SU-DHL-6 (cell line): ENCODE measurements at regions not wholly inside any gene's neighbourhood (a gene's known extent, or its start where the extent isn't known, plus 50 kb on each side); places are given as distances from the start of the nearest gene placed in this dataset.
"Not testable (repeated sequence)": the region's sequence is repeated elsewhere in the genome, so short reads cannot be mapped to it uniquely, and the experiment has no call there.

Source experiments
- H2AFZ ChIP-seq: fragments of 200-600 bp; sonication (generic); 2 replicates; pipeline ENCODE4 v1.6.1; 2014; ENCODE audit warnings: low read depth, mild to moderate bottlenecking, moderate library complexity, mixed read lengths, antibody characterized with exemption, low read length; ENCODE audit not compliant: severe bottlenecking
- H3F3A ChIP-seq: fragments of 200-600 bp; shearing (Covaris generic); 2 replicates; pipeline ENCODE4 v1.6.0; 2016; ENCODE audit warnings: antibody characterized with exemption, mild to moderate bottlenecking; ENCODE audit not compliant: insufficient read depth
- H3K27ac ChIP-seq: fragments of 200-600 bp; sonication (generic); 2 replicates; pipeline ENCODE4 v1.5.1; 2016; ENCODE audit warnings: low read depth, mild to moderate bottlenecking, low read length, moderate library complexity, mixed read lengths
- H3K27me3 ChIP-seq: fragments of 200-600 bp; sonication (generic), shearing (Covaris generic); 2 replicates; pipeline ENCODE4 v1.6.0; 2014; ENCODE audit warnings: mild to moderate bottlenecking, low read length
- H3K36me3 ChIP-seq: fragments of 200-600 bp; sonication (generic); 2 replicates; pipeline ENCODE4 v1.6.1; 2014; ENCODE audit warnings: mild to moderate bottlenecking, low read length, mixed read lengths
- H3K4me2 ChIP-seq: fragments of 300-600, 200-600 bp; shearing (Covaris generic), sonication (generic); 2 replicates; pipeline ENCODE4 v1.6.0; 2014; ENCODE audit warnings: low read length, low read depth, mild to moderate bottlenecking; ENCODE audit not compliant: poor library complexity, severe bottlenecking
- H3K4me3 ChIP-seq: fragments of 200-600 bp; sonication (generic); 2 replicates; pipeline ENCODE4 v1.5.1; 2014; ENCODE audit warnings: antibody characterized with exemption, low read length, mild to moderate bottlenecking, mixed read lengths; ENCODE audit not compliant: insufficient read depth, poor library complexity, severe bottlenecking
- H3K79me2 ChIP-seq: fragments of 200-600 bp; sonication (generic); 2 replicates; pipeline ENCODE4 v1.6.1; 2014; ENCODE audit warnings: mild to moderate bottlenecking, low read length, moderate library complexity; ENCODE audit not compliant: insufficient read depth
- H3K9ac ChIP-seq: fragments of 200-600 bp; sonication (generic); 2 replicates; pipeline ENCODE4 v1.7.0; 2014; ENCODE audit warnings: mild to moderate bottlenecking, low read length
- H3K9me2 ChIP-seq: fragments of 200-600 bp; sonication (generic); replicated peaks from 2 replicates; pipeline ENCODE4 v1.6.1; 2014; ENCODE audit warnings: low read length; ENCODE audit not compliant: insufficient read depth
- H3K9me3 ChIP-seq: fragments of 200-600 bp; sonication (generic); 2 replicates; pipeline ENCODE4 v1.6.1; 2014; ENCODE audit warnings: low read length, mixed read lengths; ENCODE audit not compliant: insufficient read depth
- H4K20me1 ChIP-seq: fragments of 200-600 bp; sonication (generic); 2 replicates; pipeline ENCODE4 v1.6.1; 2014; ENCODE audit warnings: low read depth, mild to moderate bottlenecking, antibody characterized with exemption, low read length, moderate library complexity, mixed read lengths
- CTCF ChIP-seq: fragments of 200-600 bp; sonication (generic); IDR thresholded peaks from one replicate; pipeline ENCODE4 v1.5.1; 2017; ENCODE audit warnings: antibody characterized with exemption, mild to moderate bottlenecking, low read length, moderate library complexity; ENCODE audit not compliant: insufficient read depth, poor library complexity, severe bottlenecking
- EZH2phosphoT487 ChIP-seq: fragments of 200-600 bp; sonication (generic), shearing (Covaris generic); conservative IDR thresholded peaks from 2 replicates; pipeline ENCODE4 v1.6.1; 2018; ENCODE audit warnings: mild to moderate bottlenecking, antibody characterized with exemption, low read length, moderate library complexity, mixed read lengths

- no peak overlapping the region for H3K4me2 ChIP-seq
- no peaks in the 10 kb centered on the region for H3K36me3 ChIP-seq
- H4K20me1 ChIP-seq: no peaks in the 10 kb centered on the region
- no peaks in the 10 kb centered on the region for H3K27me3 ChIP-seq
- no peak overlapping the region for H3K4me3 ChIP-seq
- H2AFZ ChIP-seq: no peak overlapping the region
- no peaks in the 10 kb centered on the region for H3K9me3 ChIP-seq
- H3K27ac ChIP-seq: no peak overlapping the region
- no peaks in the 10 kb centered on the region for H3K9me2 ChIP-seq
- no peaks in the 10 kb centered on the region for H3K79me2 ChIP-seq
- no peak overlapping the region for H3K9ac ChIP-seq
- no peak for TF ChIP-seq EZH2phosphoT487
- no peak for TF ChIP-seq CTCF
- no peaks in the 10 kb centered on the region for H3F3A ChIP-seq
Observed at GRCh38 chr4:9592010-9592409, 147.8 kb downstream of the DEFB131A start.

- no peaks in the 10 kb centered on the region for H3K36me3 ChIP-seq
- no peaks in the 10 kb centered on the region for H3K9me3 ChIP-seq
- H3F3A ChIP-seq: no peaks in the 10 kb centered on the region
- no peaks in the 10 kb centered on the region for H3K79me2 ChIP-seq
- TF ChIP-seq CTCF (no peak), EZH2phosphoT487 (no peak)
- H3K9ac ChIP-seq: no peak overlapping the region
- no peak overlapping the region for H3K27ac ChIP-seq
- H4K20me1 ChIP-seq: no peaks in the 10 kb centered on the region
- no peak overlapping the region for H3K4me3 ChIP-seq
- no peaks in the 10 kb centered on the region for H3K9me2 ChIP-seq
- H2AFZ ChIP-seq: no peak overlapping the region
- H3K4me2 ChIP-seq: no peak overlapping the region
- H3K27me3 ChIP-seq: no peaks in the 10 kb centered on the region
Observed at GRCh38 chr4:9594948-9595347, 150.7 kb downstream of the DEFB131A start.

- H2AFZ ChIP-seq, H3K9me3 ChIP-seq, H4K20me1 ChIP-seq, H3K4me3 ChIP-seq, H3K79me2 ChIP-seq, H3K27me3 ChIP-seq, H3K9me2 ChIP-seq, H3F3A ChIP-seq, H3K27ac ChIP-seq, H3K36me3 ChIP-seq, H3K9ac ChIP-seq, H3K4me2 ChIP-seq: not testable (repeated sequence)
Observed at GRCh38 chr4:9595531-9595930, 151.3 kb downstream of the DEFB131A start.

GRCh38 chr4:9599266-9599665 is 155.1 kb downstream of the DEFB131A start:
- Histone ChIP-seq H2AFZ (no peak overlapping the region), H3K79me2 (no peaks in the 10 kb centered on the region), H3K4me3 (no peak overlapping the region), H3K9me3 (no peaks in the 10 kb centered on the region), H3K9ac (no peak overlapping the region), H3K27me3 (no peaks in the 10 kb centered on the region), H3F3A (no peaks in the 10 kb centered on the region), H3K4me2 (no peak overlapping the region), H3K27ac (no peak overlapping the region), H4K20me1 (no peaks in the 10 kb centered on the region), H3K36me3 (no peaks in the 10 kb centered on the region), H3K9me2 (no peaks in the 10 kb centered on the region)
- TF ChIP-seq CTCF (no peak), EZH2phosphoT487 (no peak)
